Trophoblast cell (in vitro differentiated cells and primary cell): ENCODE measurements at regions not wholly inside any gene's neighbourhood (a gene's known extent, or its start where the extent isn't known, plus 50 kb on each side); places are given as distances from the start of the nearest gene placed in this dataset.
A peak's percentile ranks its signal among the peaks of the same experiment; 100 is the strongest.

Experiments
- DNase-seq, 2 donors: peaks; one replicate each; pipeline ENCODE4 v3.0.0-alpha.2; 2016
- H2AFZ ChIP-seq: 2 replicates; pipeline ENCODE4 v1.6.1; 2013; ENCODE audit warnings: low read length, moderate library complexity, mild to moderate bottlenecking; ENCODE audit not compliant: insufficient read depth, poor library complexity
- H2AK5ac ChIP-seq: 2 replicates; pipeline ENCODE4 v1.6.1; 2013; ENCODE audit warnings: mild to moderate bottlenecking, low read length
- H2BK120ac ChIP-seq: 2 replicates; pipeline ENCODE4 v1.6.1; 2013; ENCODE audit warnings: low read length, mild to moderate bottlenecking, moderate library complexity; ENCODE audit not compliant: insufficient read depth, poor library complexity
- H2BK12ac ChIP-seq: 2 replicates; pipeline ENCODE4 v1.6.1; 2013; ENCODE audit warnings: mild to moderate bottlenecking, low read length, moderate library complexity
- H2BK5ac ChIP-seq: 2 replicates; pipeline ENCODE4 v1.6.1; 2013; ENCODE audit warnings: low read length, low read depth, moderate library complexity, mild to moderate bottlenecking; ENCODE audit not compliant: poor library complexity
- H3K14ac ChIP-seq: 2 replicates; pipeline ENCODE4 v1.6.1; 2013; ENCODE audit warnings: mild to moderate bottlenecking, low read length
- H3K18ac ChIP-seq: 2 replicates; pipeline ENCODE4 v1.6.1; 2013; ENCODE audit warnings: mild to moderate bottlenecking, low read length
- H3K23ac ChIP-seq: 2 replicates; pipeline ENCODE4 v1.6.1; 2013; ENCODE audit warnings: low read length
- H3K27ac ChIP-seq: 2 replicates; pipeline ENCODE4 v1.5.1; 2013; ENCODE audit warnings: low read depth, mild to moderate bottlenecking, inconsistent platforms, low read length, moderate library complexity
- H3K27me3 ChIP-seq: 2 replicates; pipeline ENCODE4 v1.6.1; 2013; ENCODE audit warnings: inconsistent platforms, mild to moderate bottlenecking, low read length, moderate library complexity; ENCODE audit not compliant: insufficient read depth
- H3K36me3 ChIP-seq, 2 experiments: 1 replicate in 1 of 2; 2 replicates in 1 of 2; pipeline ENCODE4 v1.6.1; 2013; ENCODE audit warnings: low read length in 2 of 2, mild to moderate bottlenecking in 2 of 2, moderate library complexity in 1 of 2; ENCODE audit not compliant: insufficient read depth in 2 of 2, control insufficient read depth in 1 of 2
- H3K4ac ChIP-seq: 2 replicates; pipeline ENCODE4 v1.6.1; 2013; ENCODE audit warnings: low read depth, mild to moderate bottlenecking, low read length, moderate library complexity
- H3K4me1 ChIP-seq, 2 experiments: 1 replicate in 1 of 2; 2 replicates in 1 of 2; pipeline ENCODE4 v1.6.1; 2013; ENCODE audit warnings: low read length in 2 of 2, mild to moderate bottlenecking in 2 of 2, moderate library complexity in 1 of 2; ENCODE audit not compliant: insufficient read depth in 2 of 2, control insufficient read depth in 1 of 2
- H3K4me2 ChIP-seq: 2 replicates; pipeline ENCODE4 v1.6.1; 2013; ENCODE audit warnings: inconsistent platforms, mild to moderate bottlenecking, low read length, moderate library complexity
- H3K4me3 ChIP-seq: 2 replicates; pipeline ENCODE4 v1.5.1; 2013; ENCODE audit warnings: mild to moderate bottlenecking, low read depth, low read length, inconsistent platforms
- H3K79me1 ChIP-seq: one replicate; pipeline ENCODE4 v1.6.1; 2013; ENCODE audit warnings: low read length
- H3K79me2 ChIP-seq: 2 replicates; pipeline ENCODE4 v1.6.1; 2013; ENCODE audit warnings: low read length, mild to moderate bottlenecking; ENCODE audit not compliant: control insufficient read depth, insufficient read depth, poor library complexity
- H3K9ac ChIP-seq: 2 replicates; pipeline ENCODE4 v1.6.1; 2013; ENCODE audit warnings: mild to moderate bottlenecking, low read length
- H3K9me3 ChIP-seq: 2 replicates; pipeline ENCODE4 v1.6.1; 2013; ENCODE audit warnings: low read depth, mild to moderate bottlenecking, control low read depth, inconsistent platforms, low read length; ENCODE audit not compliant: insufficient read depth
- H4K12ac ChIP-seq: 2 replicates; pipeline ENCODE4 v1.6.1; 2013; ENCODE audit warnings: low read depth, mild to moderate bottlenecking, low read length, moderate library complexity
- H4K8ac ChIP-seq: 2 replicates; pipeline ENCODE4 v1.6.1; 2013; ENCODE audit warnings: low read depth, mild to moderate bottlenecking, low read length, moderate library complexity
- H4K91ac ChIP-seq: one replicate; pipeline ENCODE4 v1.6.1; 2013; ENCODE audit warnings: low read depth, mild to moderate bottlenecking, low read length, moderate library complexity
- WGBS: extraction: QIAGEN DNeasy Blood & Tissue Kit; methylation state at CpG from one replicate; pipeline ENCODE4 v1.1.7; 2013; ENCODE audit warnings: missing lambda C conversion rate; ENCODE audit not compliant: insufficient read length, insufficient coverage; ENCODE audit errors: extremely low coverage; 5-methylcytosine and 5-hydroxymethylcytosine counted together

- no peak overlapping the region for H3K23ac ChIP-seq
- H2BK5ac ChIP-seq: no peak overlapping the region
- no peak overlapping the region for H4K12ac ChIP-seq
- H3K4me1 ChIP-seq: no peaks in the 10 kb centered on the region
- no peak for DNase-seq
- no peak overlapping the region for H4K91ac ChIP-seq
- no peak overlapping the region for H2BK120ac ChIP-seq
- no peak overlapping the region for H3K4me2 ChIP-seq
- H3K79me1 ChIP-seq: no peaks in the 10 kb centered on the region
- H2AFZ ChIP-seq: no peak overlapping the region
- WGBS: no CpG with 5 or more reads among the region's 6 CpGs
- no peak overlapping the region for H2BK12ac ChIP-seq
- no peak overlapping the region for H3K18ac ChIP-seq
- no peak overlapping the region for H3K4ac ChIP-seq
- no peaks in the 10 kb centered on the region for H3K36me3 ChIP-seq
- H3K27me3 ChIP-seq: no peaks in the 10 kb centered on the region
- H2AK5ac ChIP-seq: no peak overlapping the region
- no peaks in the 10 kb centered on the region for H3K79me2 ChIP-seq
- no peak overlapping the region for H3K9ac ChIP-seq
- H3K27ac ChIP-seq: no peak overlapping the region
- H3K9me3 ChIP-seq: no peaks in the 10 kb centered on the region
- H3K4me3 ChIP-seq: no peak overlapping the region
- no peak overlapping the region for H3K14ac ChIP-seq
- no peak overlapping the region for H4K8ac ChIP-seq
Measured at GRCh38 chr9:95796029-95796428, 79.5 kb upstream of the ERCC6L2 start.

GRCh38 chr9:95793924-95794828 lies 81.3 kb upstream of the ERCC6L2 start:
- WGBS: no CpG with 5 or more reads among the region's 5 CpGs
- no peaks in the 10 kb centered on the region for H3K27me3 ChIP-seq

GRCh38 chr9:95791695-95792094 lies 83.8 kb upstream of the ERCC6L2 start:
- H3K4me3 ChIP-seq: no peak overlapping the region
- H3K27ac ChIP-seq: no peak overlapping the region
- no peak overlapping the region for H3K9ac ChIP-seq
- H4K12ac ChIP-seq: no peak overlapping the region
- no peak overlapping the region for H2BK120ac ChIP-seq
- H4K8ac ChIP-seq: no peak overlapping the region
- H2AK5ac ChIP-seq: no peak overlapping the region
- no peak overlapping the region for H3K14ac ChIP-seq
- H3K79me1 ChIP-seq: no peaks in the 10 kb centered on the region
- no peak overlapping the region for H3K4me2 ChIP-seq
- no peaks in the 10 kb centered on the region for H3K79me2 ChIP-seq
- WGBS: no CpG with 5 or more reads among the region's 2 CpGs
- H4K91ac ChIP-seq: no peak overlapping the region
- no peak overlapping the region for H2BK5ac ChIP-seq
- no peak overlapping the region for H2AFZ ChIP-seq
- no peak overlapping the region for H3K18ac ChIP-seq
- no peak overlapping the region for H2BK12ac ChIP-seq
- no peaks in the 10 kb centered on the region for H3K36me3 ChIP-seq
- H3K4ac ChIP-seq: no peak overlapping the region
- no peak overlapping the region for H3K23ac ChIP-seq
- no peak for DNase-seq
- H3K4me1 ChIP-seq: no peaks in the 10 kb centered on the region
- H3K9me3 ChIP-seq: peaks cover 1% of the 10 kb centered on the region
- no peaks in the 10 kb centered on the region for H3K27me3 ChIP-seq

More at GRCh38 chr9:95793924-95794828, 81.3 kb upstream of the ERCC6L2 start:
- H4K8ac ChIP-seq: no peak overlapping the region
- H2BK5ac ChIP-seq: no peak overlapping the region
- H3K79me2 ChIP-seq: no peaks in the 10 kb centered on the region
- no peak overlapping the region for H3K14ac ChIP-seq
- peak in 1 of 2 donors; percentile 24 for DNase-seq
- no peak overlapping the region for H4K12ac ChIP-seq
- peaks cover 1% of the 10 kb centered on the region for H3K9me3 ChIP-seq
- H3K36me3 ChIP-seq: no peaks in the 10 kb centered on the region
- H3K27ac ChIP-seq: no peak overlapping the region
- no peaks in the 10 kb centered on the region for H3K79me1 ChIP-seq
- H3K9ac ChIP-seq: no peak overlapping the region
- H3K4me2 ChIP-seq: no peak overlapping the region
- no peak overlapping the region for H3K4me3 ChIP-seq
- H3K18ac ChIP-seq: no peak overlapping the region
- H4K91ac ChIP-seq: no peak overlapping the region
- H3K4me1 ChIP-seq: no peaks in the 10 kb centered on the region
- no peak overlapping the region for H2AFZ ChIP-seq
- H3K4ac ChIP-seq: no peak overlapping the region
- H2BK12ac ChIP-seq: no peak overlapping the region
- no peak overlapping the region for H2BK120ac ChIP-seq
- no peak overlapping the region for H3K23ac ChIP-seq
- no peak overlapping the region for H2AK5ac ChIP-seq

GRCh38 chr9:95791286-95791685 lies 84.2 kb upstream of the ERCC6L2 start:
- H3K23ac ChIP-seq: no peak overlapping the region
- WGBS: no CpG with 5 or more reads among the region's 4 CpGs
- no peaks in the 10 kb centered on the region for H3K36me3 ChIP-seq
- no peak overlapping the region for H3K4ac ChIP-seq
- H4K8ac ChIP-seq: no peak overlapping the region
- H2AK5ac ChIP-seq: no peak overlapping the region
- H2BK5ac ChIP-seq: no peak overlapping the region
- H4K91ac ChIP-seq: no peak overlapping the region
- DNase-seq: no peak
- H3K27me3 ChIP-seq: no peaks in the 10 kb centered on the region
- H3K9me3 ChIP-seq: peaks cover 1% of the 10 kb centered on the region
- no peak overlapping the region for H4K12ac ChIP-seq
- no peak overlapping the region for H3K4me2 ChIP-seq
- H3K27ac ChIP-seq: no peak overlapping the region
- no peak overlapping the region for H2BK120ac ChIP-seq
- no peaks in the 10 kb centered on the region for H3K79me2 ChIP-seq
- H3K18ac ChIP-seq: no peak overlapping the region
- H3K4me3 ChIP-seq: no peak overlapping the region
- H3K9ac ChIP-seq: no peak overlapping the region
- no peak overlapping the region for H2AFZ ChIP-seq
- H3K4me1 ChIP-seq: no peaks in the 10 kb centered on the region
- no peak overlapping the region for H3K14ac ChIP-seq
- no peaks in the 10 kb centered on the region for H3K79me1 ChIP-seq
- H2BK12ac ChIP-seq: no peak overlapping the region
